Duodenal mucosa (tissue), 2 donors: ENCODE measurements at regions not wholly inside any gene's neighbourhood (a gene's known extent, or its start where the extent isn't known, plus 50 kb on each side); places are given as distances from the start of the nearest gene placed in this dataset.
"Not testable (repeated sequence)": the region's sequence is repeated elsewhere in the genome, so short reads cannot be mapped to it uniquely, and the experiment has no call there.

ENCODE experiments used
- H3K27ac ChIP-seq: one replicate; pipeline ENCODE4 v1.7.0; 2013; ENCODE audit warnings: low read depth, low read length
- H3K27me3 ChIP-seq, 2 donors: one replicate each; pipeline ENCODE4 v1.7.0; 2013; ENCODE audit warnings: low read length in 2 of 2, control low read depth in 1 of 2; ENCODE audit not compliant: insufficient read depth in 2 of 2, control insufficient read depth in 1 of 2
- H3K36me3 ChIP-seq, 2 donors: one replicate each; pipeline ENCODE4 v1.7.0; 2013; ENCODE audit warnings: low read length in 2 of 2, control low read depth in 1 of 2; ENCODE audit not compliant: insufficient read depth in 2 of 2, control insufficient read depth in 1 of 2
- H3K4me1 ChIP-seq, 2 donors: one replicate each; pipeline ENCODE4 v1.7.0; 2013; ENCODE audit warnings: low read length in 2 of 2, control low read depth in 1 of 2; ENCODE audit not compliant: insufficient read depth in 2 of 2, control insufficient read depth in 1 of 2
- H3K4me3 ChIP-seq, 2 donors: one replicate each; pipeline ENCODE4 v1.7.0; 2013; ENCODE audit warnings: low read length in 2 of 2, low read depth in 1 of 2
- H3K9ac ChIP-seq, 2 donors: one replicate each; pipeline ENCODE4 v1.7.0; 2013; ENCODE audit warnings: low read length in 2 of 2, low read depth in 1 of 2
- H3K9me3 ChIP-seq, 2 donors: one replicate each; pipeline ENCODE4 v1.7.0; 2013; ENCODE audit warnings: low read length in 2 of 2, control low read depth in 1 of 2; ENCODE audit not compliant: control insufficient read depth in 1 of 2

GRCh38 chr11:48649064-48649463 is 160.5 kb downstream of the OR4A47 start:
- not testable (repeated sequence) for H3K27me3 ChIP-seq, H3K27ac ChIP-seq, H3K4me1 ChIP-seq, H3K4me3 ChIP-seq, H3K9ac ChIP-seq, H3K36me3 ChIP-seq
- H3K9me3 ChIP-seq: peaks cover 8 to 18% of the 10 kb centered on the region in 2 donors

- Histone ChIP-seq H3K27ac (no peak overlapping the region), H3K4me1 (no peaks in the 10 kb centered on the region), H3K9me3 (peaks cover 27 to 66% of the 10 kb centered on the region in 2 donors), H3K36me3 (no peaks in the 10 kb centered on the region), H3K27me3 (no peaks in the 10 kb centered on the region), H3K4me3 (no peak overlapping the region), H3K9ac (no peak overlapping the region)
Measured at GRCh38 chr11:48669146-48669545, 180.6 kb downstream of the OR4A47 start.

- no peaks in the 10 kb centered on the region for H3K4me1 ChIP-seq
- no peak overlapping the region for H3K9ac ChIP-seq
- H3K27me3 ChIP-seq: no peaks in the 10 kb centered on the region
- no peak overlapping the region for H3K27ac ChIP-seq
- peaks cover 18 to 55% of the 10 kb centered on the region in 2 donors for H3K9me3 ChIP-seq
- no peak overlapping the region for H3K4me3 ChIP-seq
- H3K36me3 ChIP-seq: no peaks in the 10 kb centered on the region
Measured at GRCh38 chr11:48675945-48676344, 187.4 kb downstream of the OR4A47 start.

- Histone ChIP-seq H3K36me3 (no peaks in the 10 kb centered on the region), H3K4me1 (no peaks in the 10 kb centered on the region), H3K4me3 (no peak overlapping the region), H3K27ac (no peak overlapping the region), H3K9me3 (peaks cover 7 to 11% of the 10 kb centered on the region in 2 donors), H3K9ac (no peak overlapping the region), H3K27me3 (no peaks in the 10 kb centered on the region)
Measured at GRCh38 chr11:48683226-48683720, 194.7 kb downstream of the OR4A47 start.

- not testable (repeated sequence) for H3K27me3 ChIP-seq, H3K4me1 ChIP-seq, H3K27ac ChIP-seq, H3K9ac ChIP-seq, H3K4me3 ChIP-seq, H3K36me3 ChIP-seq
- peaks cover 15 to 20% of the 10 kb centered on the region in 2 donors for H3K9me3 ChIP-seq
Measured at GRCh38 chr11:48729503-48729902, 240.9 kb downstream of the OR4A47 start.

- not testable (repeated sequence) for H3K27me3 ChIP-seq, H3K27ac ChIP-seq, H3K4me1 ChIP-seq, H3K4me3 ChIP-seq, H3K36me3 ChIP-seq, H3K9ac ChIP-seq
- peaks cover 0 to 18% of the 10 kb centered on the region in 2 donors for H3K9me3 ChIP-seq
Measured at GRCh38 chr11:48750081-48750480, 233.6 kb downstream of the TRIM51G start.
